ENCODE measurements at regions not wholly inside any gene's neighbourhood (a gene's known extent, or its start where the extent isn't known, plus 50 kb on each side); places are given as distances from the start of the nearest gene placed in this dataset.

GRCh38 chr6:56866917-56867522 is 87.9 kb upstream of the BEND6 start (continued):
- TF ChIP-seq STAT1 (conservative IDR thresholded peaks at IDR 0.05) = no peak
- no peak for TF ChIP-seq NR2C2 (IDR thresholded peaks at IDR 0.05; ENCODE audit: borderline replicate concordance, control insufficient read depth, insufficient read length, low read depth)
- no peak for TF ChIP-seq POU2F2 (IDR thresholded peaks at IDR 0.05; ENCODE audit: borderline replicate concordance, low read depth, low read length)
- no peak for TF ChIP-seq ETV6 (conservative IDR thresholded peaks at IDR 0.05 in 1 of 2, IDR thresholded peaks at IDR 0.05 in 1 of 2; ENCODE audit: borderline replicate concordance in 1 of 2, low read depth in 1 of 2)
- no peak for TF ChIP-seq BRCA1 (IDR thresholded peaks at IDR 0.05; ENCODE audit: low read depth, low read length)

GRCh38 chr6:56865081-56865875 is 89.6 kb upstream of the BEND6 start:
- intact Hi-C loops (cut with micrococcal nuclease; ENCODE audit: unreplicated experiment) = no loop called here
- ATAC-seq = no peak
- no peak for TF ChIP-seq USF2 (IDR thresholded peaks at IDR 0.05; ENCODE audit: borderline replicate concordance, low read depth, low read length)
- no peak for TF ChIP-seq NFXL1 (IDR thresholded peaks at IDR 0.05; ENCODE audit: borderline replicate concordance)
- TF ChIP-seq, protein P1, sequence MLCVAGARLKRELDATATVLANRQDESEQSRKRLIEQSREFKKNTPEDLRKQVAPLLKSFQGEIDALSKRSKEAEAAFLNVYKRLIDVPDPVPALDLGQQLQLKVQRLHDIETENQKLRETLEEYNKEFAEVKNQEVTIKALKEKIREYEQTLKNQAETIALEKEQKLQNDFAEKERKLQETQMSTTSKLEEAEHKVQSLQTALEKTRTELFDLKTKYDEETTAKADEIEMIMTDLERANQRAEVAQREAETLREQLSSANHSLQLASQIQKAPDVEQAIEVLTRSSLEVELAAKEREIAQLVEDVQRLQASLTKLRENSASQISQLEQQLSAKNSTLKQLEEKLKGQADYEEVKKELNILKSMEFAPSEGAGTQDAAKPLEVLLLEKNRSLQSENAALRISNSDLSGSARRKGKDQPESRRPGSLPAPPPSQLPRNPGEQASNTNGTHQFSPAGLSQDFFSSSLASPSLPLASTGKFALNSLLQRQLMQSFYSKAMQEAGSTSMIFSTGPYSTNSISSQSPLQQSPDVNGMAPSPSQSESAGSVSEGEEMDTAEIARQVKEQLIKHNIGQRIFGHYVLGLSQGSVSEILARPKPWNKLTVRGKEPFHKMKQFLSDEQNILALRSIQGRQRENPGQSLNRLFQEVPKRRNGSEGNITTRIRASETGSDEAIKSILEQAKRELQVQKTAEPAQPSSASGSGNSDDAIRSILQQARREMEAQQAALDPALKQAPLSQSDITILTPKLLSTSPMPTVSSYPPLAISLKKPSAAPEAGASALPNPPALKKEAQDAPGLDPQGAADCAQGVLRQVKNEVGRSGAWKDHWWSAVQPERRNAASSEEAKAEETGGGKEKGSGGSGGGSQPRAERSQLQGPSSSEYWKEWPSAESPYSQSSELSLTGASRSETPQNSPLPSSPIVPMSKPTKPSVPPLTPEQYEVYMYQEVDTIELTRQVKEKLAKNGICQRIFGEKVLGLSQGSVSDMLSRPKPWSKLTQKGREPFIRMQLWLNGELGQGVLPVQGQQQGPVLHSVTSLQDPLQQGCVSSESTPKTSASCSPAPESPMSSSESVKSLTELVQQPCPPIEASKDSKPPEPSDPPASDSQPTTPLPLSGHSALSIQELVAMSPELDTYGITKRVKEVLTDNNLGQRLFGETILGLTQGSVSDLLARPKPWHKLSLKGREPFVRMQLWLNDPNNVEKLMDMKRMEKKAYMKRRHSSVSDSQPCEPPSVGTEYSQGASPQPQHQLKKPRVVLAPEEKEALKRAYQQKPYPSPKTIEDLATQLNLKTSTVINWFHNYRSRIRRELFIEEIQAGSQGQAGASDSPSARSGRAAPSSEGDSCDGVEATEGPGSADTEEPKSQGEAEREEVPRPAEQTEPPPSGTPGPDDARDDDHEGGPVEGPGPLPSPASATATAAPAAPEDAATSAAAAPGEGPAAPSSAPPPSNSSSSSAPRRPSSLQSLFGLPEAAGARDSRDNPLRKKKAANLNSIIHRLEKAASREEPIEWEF (IDR thresholded peaks at IDR 0.05; ENCODE audit: insufficient replicate concordance, low read depth, low read length) = no peak
- TF ChIP-seq BCL11A (IDR thresholded peaks at IDR 0.05; ENCODE audit: low read depth, low read length) = no peak
- TF ChIP-seq JUNB (IDR thresholded peaks at IDR 0.05) = no peak
- no peak for TF ChIP-seq HDAC2 (IDR thresholded peaks at IDR 0.05)
- TF ChIP-seq ATF7 (IDR thresholded peaks at IDR 0.05; ENCODE audit: low read depth) = no peak

More at GRCh38 chr6:56865081-56865875, 89.6 kb upstream of the BEND6 start:
- in situ Hi-C loops (cut with MboI) = loop anchor here (10.0 kb wide), 1 partner anchor 510 kb away; no protein-coding TSS in a partner anchor
- DNase-seq (ENCODE audit: low read depth, low spot score) = no peak
- no peak overlapping the region for H3K9ac ChIP-seq (ENCODE audit: control insufficient read depth, insufficient read depth, low read length)
- no peak overlapping the region; the same call in 1 of the 2 replicates for H2AFZ ChIP-seq (ENCODE audit: control insufficient read depth, low read depth, low read length)
- no peaks in the 10 kb centered on the region; a peak in 1 of 4 replicates for H3K36me3 ChIP-seq (ENCODE audit: control insufficient read depth in 2 of 2, insufficient read depth in 2 of 2, low read length in 1 of 2)
- SMC1A ChIA-PET (ENCODE audit: uncharacterized antibody, unreplicated experiment) = interaction anchor here (1.0 to 5.9 kb wide), 6 partner anchors 8 to 156 kb away, joined by 3 to 28 read pairs (median 4); no protein-coding TSS in a partner anchor
- H3K79me2 ChIP-seq (ENCODE audit: control insufficient read depth, insufficient read depth, low read length) = no peaks in the 10 kb centered on the region
- H3K4me2 ChIP-seq (ENCODE audit: control insufficient read depth, insufficient read depth) = no peak overlapping the region
- WGBS (ENCODE audit: insufficient coverage, insufficient replicate concordance, low lambda C conversion rate, missing lambda C conversion rate) = 100% methylated on average over 1 of the region's 1 CpG
- RAD21 ChIA-PET (ENCODE audit: unreplicated experiment) = interaction anchor here (0.8 to 6.2 kb wide), 6 partner anchors 13 to 154 kb away, joined by 3 to 39 read pairs (median 4); no protein-coding TSS in a partner anchor
- CTCF ChIA-PET = interaction anchor here (0.7 to 4.4 kb wide), 8 partner anchors 13 to 551 kb away, joined by 3 to 49 read pairs (median 5); no protein-coding TSS in a partner anchor
- no TSS peak for BruUV-seq (replicated peaks)
- POLR2A ChIA-PET = interaction anchor here (0.7 to 1.2 kb wide), 3 partner anchors 23 to 149 kb away, joined by 3 to 4 read pairs (median 4); no protein-coding TSS in a partner anchor
- no peak for FAIRE-seq
- peaks cover 36% of the 10 kb centered on the region for H3K4me1 ChIP-seq (ENCODE audit: control insufficient read depth, insufficient read depth, low read length)
- no peak overlapping the region for H3K4me3 ChIP-seq
- H3K27me3 ChIP-seq (replicated peaks in 1 of 2; ENCODE audit: control insufficient read depth in 2 of 2, insufficient read depth in 2 of 2, low read length in 1 of 2) = no peaks in the 10 kb centered on the region
- no peaks in the 10 kb centered on the region for H4K20me1 ChIP-seq (ENCODE audit: control insufficient read depth, insufficient read depth)
- H3K27ac ChIP-seq (ENCODE audit: control insufficient read depth, insufficient read depth) = no peak overlapping the region
- H3K9me3 ChIP-seq (replicated peaks; ENCODE audit: control insufficient read depth, insufficient read depth, low read length) = no peaks in the 10 kb centered on the region
